ENCODE measurements at regions not wholly inside any gene's neighbourhood (a gene's known extent, or its start where the extent isn't known, plus 50 kb on each side); places are given as distances from the start of the nearest gene placed in this dataset.

GRCh38 chr16:85329059-85329812 is 217.0 kb upstream of the CIBAR2 start:
- DNase-seq, result no peak

GRCh38 chr16:85330006-85330693 is 217.9 kb upstream of the CIBAR2 start:
- DNase-seq, result no peak

- DNase-seq, result peak; percentile 31
These were observed 218.5 kb upstream of the CIBAR2 start for GRCh38 chr16:85330694-85331188.

- DNase-seq, result no peak
These were observed 219.4 kb upstream of the CIBAR2 start for GRCh38 chr16:85331688-85332087.

GRCh38 chr16:85332175-85332574 is 219.9 kb upstream of the CIBAR2 start:
- DNase-seq, result no peak

- DNase-seq, result no peak
These were observed 221.1 kb upstream of the CIBAR2 start for GRCh38 chr16:85333337-85333736.

- no peak for DNase-seq
These were observed 221.7 kb upstream of the CIBAR2 start for GRCh38 chr16:85333744-85334640.

- no peak for DNase-seq
These were observed 222.7 kb upstream of the CIBAR2 start for GRCh38 chr16:85334718-85335583.

GRCh38 chr16:85335584-85336491 is 223.6 kb upstream of the CIBAR2 start:
- no peak for DNase-seq

- DNase-seq, result no peak
These were observed 225.8 kb upstream of the CIBAR2 start for GRCh38 chr16:85337910-85338637.

GRCh38 chr16:85338638-85338982 is 226.3 kb upstream of the CIBAR2 start:
- DNase-seq, result no peak

GRCh38 chr16:85338989-85339685 is 226.9 kb upstream of the CIBAR2 start:
- no peak for DNase-seq

- DNase-seq, result no peak
These were observed 229.9 kb upstream of the CIBAR2 start for GRCh38 chr16:85341972-85342695.

GRCh38 chr16:85344502-85345128 is 232.3 kb upstream of the CIBAR2 start:
- no peak for DNase-seq

- DNase-seq, result no peak
These were observed 232.9 kb upstream of the CIBAR2 start for GRCh38 chr16:85345129-85345639.

GRCh38 chr16:85346404-85347212 is 234.3 kb upstream of the CIBAR2 start:
- DNase-seq, result no peak

- no peak for DNase-seq
These were observed 234.9 kb upstream of the CIBAR2 start for GRCh38 chr16:85347213-85347591.

All from CD4-positive, alpha-beta T cell treated with Interleukin-10 for 1 hour (primary cell).